ENCODE measurements at regions not wholly inside any gene's neighbourhood (a gene's known extent, or its start where the extent isn't known, plus 50 kb on each side); places are given as distances from the start of the nearest gene placed in this dataset.

DNA sequence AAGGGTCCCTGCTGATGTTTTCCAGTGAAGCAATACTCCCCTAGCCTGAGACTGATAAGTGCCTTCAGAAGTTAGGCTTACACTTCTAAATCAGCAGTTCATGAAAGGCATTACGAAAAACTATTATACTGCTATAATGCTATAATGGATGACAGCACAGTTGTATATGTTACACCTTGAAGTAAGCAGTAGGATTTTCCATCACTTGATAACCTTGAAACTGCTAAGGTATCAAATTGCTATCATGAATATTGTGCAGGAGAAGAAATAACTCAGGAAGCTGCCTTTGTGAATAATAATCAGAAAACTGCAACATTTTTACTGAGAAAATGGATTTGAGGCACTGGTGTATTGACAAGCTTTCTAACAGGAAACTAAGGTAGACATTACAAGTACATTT lies 142.3 kb downstream of the HNMT start:
- DNase-seq (ENCODE audit: low read depth): no peak

DNA sequence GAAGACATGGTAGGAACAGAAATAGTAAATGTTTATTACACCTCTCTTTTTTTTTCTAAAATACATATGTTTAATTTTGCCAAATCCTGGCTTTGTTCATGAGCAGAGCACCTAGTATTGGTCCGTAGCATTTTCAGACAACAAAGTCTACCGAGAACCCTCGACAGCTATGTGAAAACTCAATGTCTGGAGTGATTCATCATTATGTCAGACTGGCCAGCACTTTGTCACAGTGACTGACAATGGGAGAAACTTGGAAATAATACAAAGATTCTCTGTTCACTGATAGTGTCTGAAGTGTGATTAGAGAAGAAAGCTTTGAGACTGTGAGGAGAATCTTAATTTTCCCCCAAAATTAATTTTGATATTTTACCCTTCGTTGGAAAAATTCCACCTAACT lies 143.0 kb downstream of the HNMT start:
- H3K4me1 ChIP-seq (ENCODE audit: control insufficient read depth, insufficient read depth, low read length): peaks cover 5% of the 10 kb centered on the region
- no peak overlapping the region for H3K4me3 ChIP-seq (ENCODE audit: low read length)
- no peaks in the 10 kb centered on the region for H3K27me3 ChIP-seq (replicated peaks; ENCODE audit: control insufficient read depth, insufficient read depth, low read length)
- peaks cover 8% of the 10 kb centered on the region for H3K9me3 ChIP-seq (ENCODE audit: control insufficient read depth, low read length)
- H3K36me3 ChIP-seq (ENCODE audit: control insufficient read depth, insufficient read depth, low read length, severe bottlenecking): no peaks in the 10 kb centered on the region
- no peak for DNase-seq (ENCODE audit: low read depth)
- H3K9ac ChIP-seq (ENCODE audit: low read length): no peak overlapping the region

More for the DNA sequence above, 142.3 kb downstream of the HNMT start:
- no peaks in the 10 kb centered on the region for H3K36me3 ChIP-seq (ENCODE audit: control insufficient read depth, insufficient read depth, low read length, severe bottlenecking)
- no peak overlapping the region for H3K9ac ChIP-seq (ENCODE audit: low read length)
- no peaks in the 10 kb centered on the region for H3K27me3 ChIP-seq (replicated peaks; ENCODE audit: control insufficient read depth, insufficient read depth, low read length)
- peaks cover 11% of the 10 kb centered on the region for H3K4me1 ChIP-seq (ENCODE audit: control insufficient read depth, insufficient read depth, low read length)
- peaks cover 3% of the 10 kb centered on the region for H3K9me3 ChIP-seq (ENCODE audit: control insufficient read depth, low read length)
- H3K4me3 ChIP-seq (ENCODE audit: low read length): no peak overlapping the region

DNA sequence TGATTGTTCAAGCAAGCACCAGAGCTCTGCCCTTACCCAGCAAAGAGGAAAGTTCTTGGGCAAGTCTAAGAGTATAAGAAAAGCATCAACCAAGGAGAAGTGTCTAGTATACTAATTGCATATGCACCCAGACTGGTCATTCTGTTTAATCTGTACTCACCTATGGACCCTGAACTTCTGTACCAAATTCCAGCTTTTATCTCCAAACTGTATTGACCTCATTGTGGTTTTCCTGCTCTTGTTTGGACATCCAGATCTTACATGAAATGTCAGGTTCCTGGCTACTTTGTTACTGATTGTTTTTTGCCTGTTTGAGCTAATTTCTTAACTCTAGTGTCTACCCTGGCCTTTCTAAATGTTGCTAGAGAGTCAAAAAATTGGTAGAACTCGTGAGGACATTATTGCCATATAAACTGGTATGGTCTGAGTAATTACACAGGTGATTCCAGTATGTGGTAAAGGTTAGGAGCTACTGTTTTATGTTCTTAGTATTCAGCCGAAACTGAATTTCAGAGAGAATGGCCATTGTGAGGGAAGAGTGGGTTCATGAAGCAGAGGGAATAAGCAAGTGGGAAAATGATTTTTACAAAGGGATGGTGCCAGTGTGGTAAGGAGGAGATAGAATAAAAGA lies 146.3 kb downstream of the HNMT start:
- no peaks in the 10 kb centered on the region for H3K27me3 ChIP-seq (replicated peaks; ENCODE audit: control insufficient read depth, insufficient read depth, low read length)
- no peak overlapping the region for H3K9ac ChIP-seq (ENCODE audit: low read length)
- no peak overlapping the region for H3K4me3 ChIP-seq (ENCODE audit: low read length)
- peaks cover 5% of the 10 kb centered on the region for H3K4me1 ChIP-seq (ENCODE audit: control insufficient read depth, insufficient read depth, low read length)
- no peaks in the 10 kb centered on the region for H3K36me3 ChIP-seq (ENCODE audit: control insufficient read depth, insufficient read depth, low read length, severe bottlenecking)
- H3K9me3 ChIP-seq (ENCODE audit: control insufficient read depth, low read length): peaks cover 8% of the 10 kb centered on the region
- no peak for DNase-seq (ENCODE audit: low read depth)

DNA sequence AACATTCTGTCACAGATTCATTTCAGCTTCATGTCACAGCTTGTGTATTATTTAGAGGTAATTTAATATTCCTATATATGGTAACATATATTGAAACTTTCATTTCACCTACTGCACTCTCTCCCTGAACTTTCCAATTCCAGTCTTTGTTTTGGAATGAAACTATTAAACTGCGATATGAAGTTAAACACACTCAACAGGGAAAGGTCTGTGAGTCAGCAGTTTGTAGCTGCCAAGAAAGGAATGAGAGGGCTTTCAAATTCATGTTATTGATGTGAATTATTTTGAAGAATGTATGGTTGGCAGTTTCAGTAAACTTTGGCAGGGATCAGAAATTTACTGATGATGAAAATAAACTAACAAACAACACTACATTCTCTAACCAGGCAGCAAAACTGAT lies 148.3 kb downstream of the HNMT start:
- Histone ChIP-seq H3K4me3 (ENCODE audit: low read length) (no peak overlapping the region), H3K9me3 (ENCODE audit: control insufficient read depth, low read length) (peaks cover 8% of the 10 kb centered on the region), H3K9ac (ENCODE audit: low read length) (no peak overlapping the region), H3K4me1 (ENCODE audit: control insufficient read depth, insufficient read depth, low read length) (no peaks in the 10 kb centered on the region), H3K27me3 (replicated peaks; ENCODE audit: control insufficient read depth, insufficient read depth, low read length) (no peaks in the 10 kb centered on the region), H3K36me3 (ENCODE audit: control insufficient read depth, insufficient read depth, low read length, severe bottlenecking) (no peaks in the 10 kb centered on the region)
- DNase-seq (ENCODE audit: low read depth): no peak

DNA sequence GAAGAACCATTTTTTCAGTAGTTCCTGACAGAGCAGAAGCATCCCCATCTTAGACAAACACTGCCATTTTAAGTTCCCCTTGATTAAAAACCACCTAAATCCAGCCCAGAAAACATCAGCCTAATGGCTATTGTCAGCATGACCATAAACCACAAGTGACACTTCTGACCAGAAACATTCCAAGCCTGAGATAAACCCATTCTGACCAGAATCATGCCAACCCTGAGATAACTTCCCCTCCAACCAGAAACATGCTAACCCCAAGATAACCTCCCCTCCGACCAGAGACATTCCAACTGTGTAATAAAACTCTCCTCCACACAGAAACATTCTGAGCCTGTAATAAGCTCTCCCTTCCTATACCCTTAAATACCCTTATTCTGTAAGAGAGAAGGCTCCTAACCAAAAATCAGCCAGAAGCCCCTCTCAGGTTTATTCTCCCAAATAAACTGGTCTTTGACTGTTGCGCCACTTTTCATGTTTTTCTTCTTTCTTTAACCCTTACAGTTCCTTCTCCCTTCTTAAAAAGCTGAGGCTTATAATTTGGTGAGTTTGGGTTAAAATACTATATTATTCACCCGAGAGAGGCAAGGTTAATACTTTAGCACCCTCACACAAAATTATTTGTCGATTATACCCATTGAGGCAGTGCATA lies 149.7 kb downstream of the HNMT start:
- no peak for DNase-seq (ENCODE audit: low read depth)
- no peaks in the 10 kb centered on the region for H3K27me3 ChIP-seq (replicated peaks; ENCODE audit: control insufficient read depth, insufficient read depth, low read length)

DNA sequence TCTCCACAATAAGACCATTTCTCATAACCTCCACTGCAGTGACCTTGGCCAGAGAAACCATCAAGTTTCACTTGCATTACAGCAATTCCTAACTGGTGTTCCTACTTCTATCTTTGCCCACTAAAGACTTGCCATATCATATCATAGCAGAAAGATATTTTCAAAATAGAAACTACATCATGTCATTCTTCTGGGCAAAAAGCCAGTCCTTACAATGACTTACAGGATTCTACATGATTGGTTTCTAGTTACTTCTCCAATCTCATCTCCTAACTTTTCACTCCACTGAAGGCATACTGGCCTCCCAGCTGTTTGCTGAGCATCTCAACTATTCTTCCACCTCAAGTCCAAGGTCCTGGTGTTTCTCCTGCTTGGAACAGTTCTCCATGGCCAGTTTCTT lies 151.4 kb downstream of the HNMT start:
- Histone ChIP-seq H3K4me3 (ENCODE audit: low read length) (no peak overlapping the region), H3K27me3 (replicated peaks; ENCODE audit: control insufficient read depth, insufficient read depth, low read length) (no peaks in the 10 kb centered on the region), H3K4me1 (ENCODE audit: control insufficient read depth, insufficient read depth, low read length) (no peaks in the 10 kb centered on the region), H3K9ac (ENCODE audit: low read length) (no peak overlapping the region), H3K9me3 (ENCODE audit: control insufficient read depth, low read length) (peaks cover 8% of the 10 kb centered on the region), H3K36me3 (ENCODE audit: control insufficient read depth, insufficient read depth, low read length, severe bottlenecking) (no peaks in the 10 kb centered on the region)
- DNase-seq (ENCODE audit: low read depth): peak; percentile 39

More for the DNA sequence above, 149.7 kb downstream of the HNMT start:
- Histone ChIP-seq H3K9me3 (ENCODE audit: control insufficient read depth, low read length) (peaks cover 8% of the 10 kb centered on the region), H3K4me3 (ENCODE audit: low read length) (no peak overlapping the region), H3K36me3 (ENCODE audit: control insufficient read depth, insufficient read depth, low read length, severe bottlenecking) (no peaks in the 10 kb centered on the region), H3K9ac (ENCODE audit: low read length) (no peak overlapping the region), H3K4me1 (ENCODE audit: control insufficient read depth, insufficient read depth, low read length) (no peaks in the 10 kb centered on the region)

DNA sequence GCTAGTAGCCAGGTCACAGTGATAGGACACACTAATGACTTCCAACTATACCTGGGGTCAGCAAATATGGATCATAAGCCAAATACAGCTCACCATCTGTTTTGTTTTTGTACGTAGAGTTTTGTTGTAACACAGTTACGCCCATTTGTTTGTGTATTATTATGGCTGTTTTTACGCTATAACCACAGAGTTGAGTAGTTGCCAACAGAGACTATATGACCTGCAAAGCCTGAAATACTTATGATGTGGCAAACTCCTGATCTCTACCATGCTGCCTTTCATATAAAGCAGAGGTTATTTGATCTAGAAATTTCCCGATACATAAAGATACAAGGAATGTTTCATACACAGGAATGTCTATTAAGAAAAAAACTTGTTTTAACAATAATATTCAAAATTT lies 152.2 kb downstream of the HNMT start:
- DNase-seq (ENCODE audit: low read depth): no peak
- Histone ChIP-seq H3K4me3 (ENCODE audit: low read length) (no peak overlapping the region), H3K4me1 (ENCODE audit: control insufficient read depth, insufficient read depth, low read length) (no peaks in the 10 kb centered on the region), H3K9ac (ENCODE audit: low read length) (no peak overlapping the region), H3K36me3 (ENCODE audit: control insufficient read depth, insufficient read depth, low read length, severe bottlenecking) (no peaks in the 10 kb centered on the region), H3K27me3 (replicated peaks; ENCODE audit: control insufficient read depth, insufficient read depth, low read length) (no peaks in the 10 kb centered on the region), H3K9me3 (ENCODE audit: control insufficient read depth, low read length) (peaks cover 6% of the 10 kb centered on the region)

DNA sequence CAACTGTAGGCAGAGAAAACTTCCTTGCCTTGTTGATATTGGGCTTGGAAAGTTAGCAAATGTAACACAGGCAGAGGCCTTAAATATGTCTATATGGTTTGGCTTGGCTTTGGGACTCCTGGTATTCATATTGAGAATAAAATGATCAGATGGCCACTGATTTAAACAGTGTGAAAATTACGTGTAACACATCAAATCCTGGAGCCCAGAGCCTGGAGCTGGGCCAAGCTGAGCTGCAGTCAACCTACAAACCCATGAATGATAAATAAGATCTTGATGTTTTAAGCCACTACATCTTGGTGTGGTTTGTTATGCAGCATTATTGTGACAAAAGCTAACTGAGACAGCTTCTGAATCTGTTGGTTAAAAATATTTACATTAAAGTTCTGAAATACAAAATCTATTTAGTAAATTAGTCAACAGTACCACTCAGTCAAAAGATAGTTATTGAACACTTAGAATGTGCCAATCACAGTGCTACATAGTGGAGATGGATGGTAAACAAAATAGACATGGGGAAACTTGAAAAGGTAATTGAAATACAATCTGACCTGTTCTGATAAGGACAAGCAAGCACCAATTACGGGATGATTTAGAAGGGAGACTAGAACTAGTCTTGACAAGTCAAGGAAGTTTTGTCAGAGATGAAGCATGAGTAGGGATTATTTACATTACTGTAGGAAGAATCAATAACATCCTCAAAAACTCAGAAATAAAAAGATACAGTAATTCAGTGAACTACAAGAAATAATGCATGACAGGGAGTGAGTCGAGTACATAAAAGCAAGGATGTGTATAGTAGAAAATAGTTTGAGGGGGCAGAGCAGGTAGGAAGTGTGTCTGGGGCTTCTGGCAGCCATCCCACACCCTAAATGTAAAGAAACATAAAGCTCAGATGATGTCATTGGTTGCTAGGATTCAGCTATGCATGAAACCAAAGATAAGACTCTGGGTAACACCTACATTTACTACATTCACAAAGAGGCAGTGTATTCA lies 157.7 kb downstream of the HNMT start:
- no peak for DNase-seq (ENCODE audit: low read depth)
- Histone ChIP-seq H3K36me3 (ENCODE audit: control insufficient read depth, insufficient read depth, low read length, severe bottlenecking) (no peaks in the 10 kb centered on the region), H3K4me1 (ENCODE audit: control insufficient read depth, insufficient read depth, low read length) (no peaks in the 10 kb centered on the region), H3K27me3 (replicated peaks; ENCODE audit: control insufficient read depth, insufficient read depth, low read length) (no peaks in the 10 kb centered on the region), H3K9me3 (ENCODE audit: control insufficient read depth, low read length) (no peaks in the 10 kb centered on the region), H3K9ac (ENCODE audit: low read length) (no peak overlapping the region), H3K4me3 (ENCODE audit: low read length) (no peak overlapping the region)

DNA sequence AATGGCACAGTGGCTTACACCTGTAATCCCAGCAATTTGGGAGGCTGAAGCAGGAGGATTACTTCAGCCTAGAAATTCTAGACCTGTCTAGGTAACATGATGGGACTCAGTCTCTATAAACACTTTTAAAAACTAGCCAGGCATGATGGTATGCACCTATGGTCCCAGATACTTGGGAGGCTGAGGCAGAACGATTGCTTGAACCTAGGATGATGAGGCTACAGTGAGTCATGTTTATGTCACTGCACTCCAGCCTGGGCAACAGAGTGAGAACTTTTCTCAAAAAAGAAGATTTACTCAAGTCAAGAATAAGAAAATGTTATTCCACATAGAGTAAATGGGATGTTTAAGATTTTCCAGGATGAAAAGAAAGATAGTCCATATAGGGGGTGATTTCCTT lies 158.6 kb downstream of the HNMT start:
- Histone ChIP-seq H3K27me3 (replicated peaks; ENCODE audit: control insufficient read depth, insufficient read depth, low read length) (no peaks in the 10 kb centered on the region), H3K4me1 (ENCODE audit: control insufficient read depth, insufficient read depth, low read length) (no peaks in the 10 kb centered on the region), H3K9me3 (ENCODE audit: control insufficient read depth, low read length) (no peaks in the 10 kb centered on the region), H3K9ac (ENCODE audit: low read length) (no peak overlapping the region), H3K4me3 (ENCODE audit: low read length) (no peak overlapping the region), H3K36me3 (ENCODE audit: control insufficient read depth, insufficient read depth, low read length, severe bottlenecking) (no peaks in the 10 kb centered on the region)
- DNase-seq (ENCODE audit: low read depth): no peak

DNA sequence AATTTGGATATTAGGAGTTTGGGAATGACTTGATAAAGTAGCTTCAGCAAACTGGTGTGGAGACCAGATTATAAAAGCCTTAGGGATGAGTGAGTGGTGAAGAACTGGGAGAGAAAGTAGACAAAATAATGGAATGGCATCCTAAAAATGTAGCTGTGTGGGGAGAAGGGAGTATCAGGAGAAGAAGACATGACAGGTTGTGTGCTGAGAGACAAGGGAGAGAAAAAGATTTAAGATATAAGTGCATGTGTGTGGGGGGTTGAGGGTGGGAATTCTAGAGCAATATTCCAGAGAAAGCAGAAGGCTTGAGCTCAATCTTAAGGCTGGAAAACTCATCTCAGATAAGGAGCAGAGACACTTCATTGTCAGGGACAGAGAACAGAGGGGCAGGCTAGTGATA lies 159.5 kb downstream of the HNMT start:
- H3K27me3 ChIP-seq (replicated peaks; ENCODE audit: control insufficient read depth, insufficient read depth, low read length): no peaks in the 10 kb centered on the region
- DNase-seq (ENCODE audit: low read depth): no peak
- H3K9me3 ChIP-seq (ENCODE audit: control insufficient read depth, low read length): no peaks in the 10 kb centered on the region
- no peak overlapping the region for H3K4me3 ChIP-seq (ENCODE audit: low read length)
- H3K9ac ChIP-seq (ENCODE audit: low read length): no peak overlapping the region
- H3K36me3 ChIP-seq (ENCODE audit: control insufficient read depth, insufficient read depth, low read length, severe bottlenecking): no peaks in the 10 kb centered on the region
- no peaks in the 10 kb centered on the region for H3K4me1 ChIP-seq (ENCODE audit: control insufficient read depth, insufficient read depth, low read length)

DNA sequence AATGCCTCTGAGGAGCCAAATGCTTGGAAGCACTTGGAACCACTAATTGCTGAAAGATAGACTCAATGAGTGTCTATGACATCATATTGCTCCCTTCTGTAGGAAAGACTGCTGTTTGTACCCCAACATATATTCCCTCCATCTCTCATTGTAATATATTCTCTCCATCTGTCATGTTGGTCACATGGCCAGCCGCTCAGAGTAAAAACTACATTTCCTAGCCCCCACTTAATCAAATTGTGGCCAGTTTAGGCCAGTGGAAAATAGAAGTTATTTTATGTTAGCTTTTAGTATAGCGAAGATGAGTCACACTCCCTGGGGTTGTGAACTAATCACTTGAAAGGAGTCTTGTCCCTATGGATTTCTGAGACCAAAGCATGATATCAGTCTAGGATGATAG lies 160.2 kb downstream of the HNMT start:
- Histone ChIP-seq H3K9ac (ENCODE audit: low read length) (no peak overlapping the region), H3K4me1 (ENCODE audit: control insufficient read depth, insufficient read depth, low read length) (no peaks in the 10 kb centered on the region), H3K9me3 (ENCODE audit: control insufficient read depth, low read length) (no peaks in the 10 kb centered on the region), H3K4me3 (ENCODE audit: low read length) (no peak overlapping the region), H3K36me3 (ENCODE audit: control insufficient read depth, insufficient read depth, low read length, severe bottlenecking) (no peaks in the 10 kb centered on the region), H3K27me3 (replicated peaks; ENCODE audit: control insufficient read depth, insufficient read depth, low read length) (no peaks in the 10 kb centered on the region)
- no peak for DNase-seq (ENCODE audit: low read depth)

All from adipocyte (in vitro differentiated cells).